HG02571 (cell line): ENCODE measurements at regions not wholly inside any gene's neighbourhood (a gene's known extent, or its start where the extent isn't known, plus 50 kb on each side); places are given as distances from the start of the nearest gene placed in this dataset.
"Not testable (repeated sequence)": the region's sequence is repeated elsewhere in the genome, so short reads cannot be mapped to it uniquely, and the experiment has no call there.

Experiments used
- ATAC-seq: cut with Tn5 transposase; IDR thresholded peaks from one replicate; pipeline ENCODE4 v1.9.1; 2021; ENCODE audit warnings: mild to moderate bottlenecking, moderate library complexity; ENCODE audit not compliant: unreplicated experiment

- not testable (repeated sequence) for ATAC-seq
Observed at GRCh38 chr13:86253497-86253896, 454.3 kb upstream of the SLITRK6 start.

- ATAC-seq: not testable (repeated sequence)
Observed at GRCh38 chr13:86255820-86256219, 456.6 kb upstream of the SLITRK6 start.

- ATAC-seq: no peak
Observed at GRCh38 chr13:86269511-86269910, 470.3 kb upstream of the SLITRK6 start.

GRCh38 chr13:86282442-86282841, 483.2 kb upstream of the SLITRK6 start:
- ATAC-seq: no peak

GRCh38 chr13:86283031-86283430, 483.8 kb upstream of the SLITRK6 start:
- ATAC-seq: no peak

- ATAC-seq: no peak
Observed at GRCh38 chr13:86298725-86299124, 499.5 kb upstream of the SLITRK6 start.

- no peak for ATAC-seq
Observed at GRCh38 chr13:86299128-86299527, 499.9 kb upstream of the SLITRK6 start.

- ATAC-seq: no peak
Observed at GRCh38 chr13:86309881-86310280, 510.7 kb upstream of the SLITRK6 start.

GRCh38 chr13:86313421-86313820, 514.2 kb upstream of the SLITRK6 start:
- no peak for ATAC-seq

- ATAC-seq: no peak
Observed at GRCh38 chr13:86318450-86318849, 519.2 kb upstream of the SLITRK6 start.

- no peak for ATAC-seq
Observed at GRCh38 chr13:86324191-86324590, 525.0 kb upstream of the SLITRK6 start.

- no peak for ATAC-seq
Observed at GRCh38 chr13:86355301-86355700, 556.1 kb upstream of the SLITRK6 start.

- ATAC-seq: no peak
Observed at GRCh38 chr13:86357106-86357505, 557.9 kb upstream of the SLITRK6 start.

GRCh38 chr13:86363749-86364148, 564.5 kb upstream of the SLITRK6 start:
- ATAC-seq: not testable (repeated sequence)

- ATAC-seq: no peak
Observed at GRCh38 chr13:86368924-86369323, 569.7 kb upstream of the SLITRK6 start.

- no peak for ATAC-seq
Observed at GRCh38 chr13:86377451-86377850, 578.2 kb upstream of the SLITRK6 start.

- no peak for ATAC-seq
Observed at GRCh38 chr13:86378628-86379027, 579.4 kb upstream of the SLITRK6 start.

GRCh38 chr13:86383151-86383550, 583.9 kb upstream of the SLITRK6 start:
- no peak for ATAC-seq

- ATAC-seq: no peak
Observed at GRCh38 chr13:86383561-86383960, 584.3 kb upstream of the SLITRK6 start.

- no peak for ATAC-seq
Observed at GRCh38 chr13:86397635-86398034, 598.4 kb upstream of the SLITRK6 start.

- ATAC-seq: no peak
Observed at GRCh38 chr13:86399572-86399971, 600.4 kb upstream of the SLITRK6 start.

- no peak for ATAC-seq
Observed at GRCh38 chr13:86402500-86402899, 603.3 kb upstream of the SLITRK6 start.

- ATAC-seq: no peak
Observed at GRCh38 chr13:86403181-86403580, 604.0 kb upstream of the SLITRK6 start.
